AG04450 (cell line): ENCODE measurements at regions not wholly inside any gene's neighbourhood (a gene's known extent, or its start where the extent isn't known, plus 50 kb on each side); places are given as distances from the start of the nearest gene placed in this dataset.

Experiments
- CTCF ChIA-PET: fragments of 300-600, 350-600 bp; formaldehyde crosslinking; extraction: SDS; loops from one replicate; lab custom pipeline; 2022; ENCODE audit warnings: antibody characterized with exemption, inconsistent platforms; lab: Charles Lee
- POLR2A ChIA-PET: fragments of 350-600 bp; formaldehyde crosslinking; extraction: SDS; loops from one replicate; lab custom pipeline; 2021; ENCODE audit warnings: antibody characterized with exemption, inconsistent platforms; lab: Yijun Ruan, JAX
- DNase-seq: peaks from one replicate; pipeline ENCODE4 v3.0.0-alpha.2; 2011; ENCODE audit warnings: low read depth, low spot score
- H3K27ac ChIP-seq: one replicate; pipeline ENCODE4 v1.5.1; 2012; ENCODE audit warnings: low read depth, low read length, control low read depth
- H3K27me3 ChIP-seq: one replicate; pipeline ENCODE4 v1.6.0; 2012; ENCODE audit warnings: low read length; ENCODE audit not compliant: control insufficient read depth, insufficient read depth
- H3K4me3 ChIP-seq: 2 replicates; pipeline ENCODE4 v1.5.1; 2011; ENCODE audit warnings: mild to moderate bottlenecking, low read depth, low read length, control low read depth
- H3K9me3 ChIP-seq: 2 replicates; pipeline ENCODE4 v1.5.1; 2012; ENCODE audit warnings: low read length; ENCODE audit not compliant: control insufficient read depth, insufficient read depth
- TF ChIP-seq, protein P1 (sequence below): IDR thresholded peaks from 2 replicates; pipeline ENCODE4 v1.5.1; 2011; ENCODE audit warnings: low read depth, low read length, control low read depth, inconsistent platforms

DNA sequence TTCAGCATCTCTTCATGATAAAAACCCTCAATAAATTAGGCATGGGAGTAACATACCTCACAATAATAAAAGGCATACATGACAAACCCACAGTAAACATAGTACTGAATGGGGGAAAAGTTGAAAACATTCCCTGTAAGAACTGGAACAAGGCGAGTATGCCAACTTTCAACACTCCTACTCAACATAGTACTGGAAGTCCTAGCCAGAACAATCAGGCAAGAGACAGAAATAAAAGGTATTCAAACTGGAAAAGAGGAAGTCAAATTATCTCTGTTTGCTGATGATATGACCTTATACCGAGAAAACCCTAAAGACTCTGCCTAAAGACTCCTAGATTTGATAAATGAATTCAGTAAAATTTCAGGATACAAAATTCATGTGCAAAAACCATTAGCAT, 167.6 kb downstream of the TMEM38B start:
- ChIA-PET POLR2A (no interaction called here), CTCF (no interaction called here)
- Histone ChIP-seq H3K27me3 (no peaks in the 10 kb centered on the region), H3K9me3 (no peaks in the 10 kb centered on the region), H3K27ac (no peak overlapping the region), H3K4me3 (no peak overlapping the region)
- TF ChIP-seq, protein P1, sequence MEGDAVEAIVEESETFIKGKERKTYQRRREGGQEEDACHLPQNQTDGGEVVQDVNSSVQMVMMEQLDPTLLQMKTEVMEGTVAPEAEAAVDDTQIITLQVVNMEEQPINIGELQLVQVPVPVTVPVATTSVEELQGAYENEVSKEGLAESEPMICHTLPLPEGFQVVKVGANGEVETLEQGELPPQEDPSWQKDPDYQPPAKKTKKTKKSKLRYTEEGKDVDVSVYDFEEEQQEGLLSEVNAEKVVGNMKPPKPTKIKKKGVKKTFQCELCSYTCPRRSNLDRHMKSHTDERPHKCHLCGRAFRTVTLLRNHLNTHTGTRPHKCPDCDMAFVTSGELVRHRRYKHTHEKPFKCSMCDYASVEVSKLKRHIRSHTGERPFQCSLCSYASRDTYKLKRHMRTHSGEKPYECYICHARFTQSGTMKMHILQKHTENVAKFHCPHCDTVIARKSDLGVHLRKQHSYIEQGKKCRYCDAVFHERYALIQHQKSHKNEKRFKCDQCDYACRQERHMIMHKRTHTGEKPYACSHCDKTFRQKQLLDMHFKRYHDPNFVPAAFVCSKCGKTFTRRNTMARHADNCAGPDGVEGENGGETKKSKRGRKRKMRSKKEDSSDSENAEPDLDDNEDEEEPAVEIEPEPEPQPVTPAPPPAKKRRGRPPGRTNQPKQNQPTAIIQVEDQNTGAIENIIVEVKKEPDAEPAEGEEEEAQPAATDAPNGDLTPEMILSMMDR: no peak
- no peak for DNase-seq

DNA sequence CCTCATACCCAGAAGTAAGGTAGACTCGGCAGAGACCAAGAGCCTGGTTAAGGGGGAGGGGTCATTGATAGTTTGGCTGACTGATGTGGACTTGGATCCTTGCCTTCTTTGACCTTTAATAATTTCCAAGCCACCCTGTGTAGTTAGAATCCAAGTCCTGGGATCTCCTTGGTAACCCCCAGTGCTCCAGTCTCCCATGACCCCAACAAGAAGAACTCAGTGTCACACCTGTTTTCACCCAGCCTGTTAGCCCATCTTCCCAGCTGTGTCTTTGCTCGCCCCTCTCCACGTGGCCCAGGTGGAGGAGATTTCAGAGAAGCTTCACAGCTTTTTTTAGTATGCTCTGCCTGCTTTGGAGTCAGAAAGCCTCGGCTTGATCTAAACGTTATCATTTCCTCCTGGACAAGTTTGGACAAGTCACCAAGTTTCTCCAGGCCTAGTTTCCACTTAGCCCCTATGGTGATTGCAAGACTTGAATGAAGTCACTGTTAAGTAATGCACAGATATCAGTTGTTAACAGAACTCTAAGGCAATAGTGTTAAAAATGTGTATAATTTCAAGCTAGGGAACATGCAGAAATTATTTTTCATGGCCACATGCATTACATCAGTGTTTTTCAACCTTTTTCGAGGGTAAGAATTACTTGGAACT, 170.0 kb downstream of the TMEM38B start:
- CTCF ChIA-PET: no interaction called here

GRCh38 chr9:105865285-105865684, 170.9 kb downstream of the TMEM38B start:
- Histone ChIP-seq H3K27ac (no peak overlapping the region), H3K27me3 (no peaks in the 10 kb centered on the region), H3K9me3 (no peaks in the 10 kb centered on the region), H3K4me3 (no peak overlapping the region)
- ChIA-PET POLR2A (no interaction called here), CTCF (no interaction called here)
- no peak for DNase-seq
- TF ChIP-seq, protein P1: no peak

More for the DNA sequence above, 170.0 kb downstream of the TMEM38B start:
- H3K27me3 ChIP-seq: no peaks in the 10 kb centered on the region
- H3K9me3 ChIP-seq: no peaks in the 10 kb centered on the region
- no peak overlapping the region for H3K27ac ChIP-seq
- DNase-seq: no peak
- POLR2A ChIA-PET: no interaction called here
- TF ChIP-seq, protein P1: no peak
- no peak overlapping the region for H3K4me3 ChIP-seq

GRCh38 chr9:105871540-105871939, 177.2 kb downstream of the TMEM38B start:
- no peaks in the 10 kb centered on the region for H3K27me3 ChIP-seq
- no peak overlapping the region for H3K4me3 ChIP-seq
- H3K27ac ChIP-seq: no peak overlapping the region
- ChIA-PET CTCF (interaction anchor here (1.3 kb wide), 1 partner anchor 10 kb away, joined by 5 read pairs; no protein-coding TSS in a partner anchor), POLR2A (no interaction called here)
- H3K9me3 ChIP-seq: no peaks in the 10 kb centered on the region
- no peak for DNase-seq
- TF ChIP-seq, protein P1: no peak

DNA sequence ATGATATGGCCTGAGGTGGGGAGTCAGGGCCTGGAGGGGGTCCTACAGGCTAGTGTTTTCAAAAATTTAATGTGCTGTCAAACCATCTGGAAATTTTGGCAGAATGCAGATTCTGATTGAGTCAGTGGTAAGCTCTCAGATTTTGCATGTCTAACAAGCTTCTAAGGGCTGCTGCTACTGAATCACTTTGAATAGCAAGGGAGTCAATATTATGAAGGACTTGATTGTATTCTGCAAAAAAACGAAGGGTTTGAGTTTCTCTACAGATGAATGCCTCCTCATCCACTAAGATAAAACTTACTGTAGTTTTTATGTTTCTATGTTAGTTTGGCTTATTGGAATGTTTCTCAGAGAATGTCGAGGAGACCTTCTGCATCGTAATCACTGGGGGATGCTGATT, 179.5 kb downstream of the TMEM38B start:
- CTCF ChIA-PET: no interaction called here
- H3K9me3 ChIP-seq: no peaks in the 10 kb centered on the region
- no peak overlapping the region for H3K4me3 ChIP-seq
- POLR2A ChIA-PET: no interaction called here
- H3K27me3 ChIP-seq: no peaks in the 10 kb centered on the region
- H3K27ac ChIP-seq: no peak overlapping the region
- DNase-seq: no peak
- TF ChIP-seq, protein P1: no peak
